WTC11 (cell line): ENCODE measurements at regions not wholly inside any gene's neighbourhood (a gene's known extent, or its start where the extent isn't known, plus 50 kb on each side); places are given as distances from the start of the nearest gene placed in this dataset.
A peak's percentile ranks its signal among the peaks of the same experiment; 100 is the strongest.

Experiments
- ATAC-seq: fragments of 200-7000 bp; cut with Tn5 transposase; 2 replicates; pipeline ENCODE4 v1.10.0; 2021; ENCODE audit warnings: mild to moderate bottlenecking, moderate library complexity
- CTCF ChIA-PET: fragments of 300-600 bp; sonication (Branson Sonifier 250); formaldehyde crosslinking; loops from one replicate; lab custom pipeline; 2021; ENCODE audit warnings: antibody characterized with exemption; lab: Charles Lee
- POLR2A ChIA-PET: fragments of 350-600 bp; sonication (Branson Sonifier 250); formaldehyde crosslinking; loops from one replicate; lab custom pipeline; 2021; ENCODE audit warnings: antibody characterized with exemption; lab: Charles Lee
- DNase-seq: peaks from one replicate; pipeline ENCODE4 v3.0.0; 2021; ENCODE audit warnings: low spot score
- H3K27ac Mint-ChIP-seq: 2 replicates; pipeline ENCODE4 v1.8.0; 2021; ENCODE audit warnings: mixed read lengths
- H3K27me3 Mint-ChIP-seq: 2 replicates; pipeline ENCODE4 v1.8.0; 2021; ENCODE audit warnings: low read depth, mild to moderate bottlenecking, moderate library complexity, mixed read lengths
- H3K36me3 Mint-ChIP-seq: 2 replicates; pipeline ENCODE4 v1.8.0; 2021; ENCODE audit warnings: mixed read lengths
- H3K4me1 Mint-ChIP-seq: 2 replicates; pipeline ENCODE4 v1.8.0; 2022; ENCODE audit warnings: mixed read lengths
- H3K4me3 Mint-ChIP-seq: 2 replicates; pipeline ENCODE4 v1.8.0; 2021; ENCODE audit warnings: mild to moderate bottlenecking, moderate library complexity, mixed read lengths
- H3K9me3 Mint-ChIP-seq: 2 replicates; pipeline ENCODE4 v1.8.0; 2021; ENCODE audit warnings: mixed read lengths
- CREB1 ChIP-seq: sonication (generic); formaldehyde crosslinking; IDR thresholded peaks from 2 replicates; pipeline ENCODE4 v1.8.0; 2023; ENCODE audit warnings: mild to moderate bottlenecking, missing genetic modification reagents
- ESRRA ChIP-seq: sonication (generic); formaldehyde crosslinking; IDR thresholded peaks from 2 replicates; pipeline ENCODE4 v1.8.1; 2022; ENCODE audit warnings: mild to moderate bottlenecking, missing genetic modification reagents, borderline replicate concordance
- FOXK1 ChIP-seq: sonication (generic); formaldehyde crosslinking; IDR thresholded peaks from 2 replicates; pipeline ENCODE4 v1.8.0; 2022; ENCODE audit warnings: mild to moderate bottlenecking, moderate library complexity, missing genetic modification reagents
- FOXP1 ChIP-seq: sonication (generic); formaldehyde crosslinking; IDR thresholded peaks from 2 replicates; pipeline ENCODE4 v1.8.0; 2022; ENCODE audit warnings: missing genetic modification reagents, mild to moderate bottlenecking, moderate library complexity, borderline replicate concordance
- IRF2 ChIP-seq: sonication (generic); formaldehyde crosslinking; IDR thresholded peaks from 2 replicates; pipeline ENCODE4 v1.8.0; 2022; ENCODE audit warnings: low read depth, missing genetic modification reagents, borderline replicate concordance
- KAT7 ChIP-seq: sonication (generic); formaldehyde crosslinking; IDR thresholded peaks from 2 replicates; pipeline ENCODE4 v1.8.1; 2023; ENCODE audit warnings: missing genetic modification reagents, mild to moderate bottlenecking, borderline replicate concordance
- NFATC4 ChIP-seq: fragments of 250-450 bp; sonication (Bioruptor Pico); IDR thresholded peaks from 2 replicates; pipeline ENCODE4 v1.9.0; 2021; ENCODE audit warnings: mild to moderate bottlenecking
- NFE2L1 ChIP-seq: sonication (generic); formaldehyde crosslinking; IDR thresholded peaks from 2 replicates; pipeline ENCODE4 v1.8.1; 2023; ENCODE audit warnings: missing genetic modification reagents
- NR3C1 ChIP-seq: sonication (generic); formaldehyde crosslinking; conservative IDR thresholded peaks from 2 replicates; pipeline ENCODE4 v1.8.1; 2023; ENCODE audit warnings: low read depth, mild to moderate bottlenecking, missing genetic modification reagents
- PRDM15 ChIP-seq: sonication (generic); formaldehyde crosslinking; IDR thresholded peaks from 2 replicates; pipeline ENCODE4 v1.8.0; 2022; ENCODE audit warnings: missing genetic modification reagents
- RELA ChIP-seq: sonication (generic); formaldehyde crosslinking; IDR thresholded peaks from 2 replicates; pipeline ENCODE4 v1.8.1; 2022; ENCODE audit warnings: missing genetic modification reagents, mild to moderate bottlenecking, borderline replicate concordance
- RORB ChIP-seq: fragments of 250-450 bp; sonication (Bioruptor Pico); IDR thresholded peaks from 2 replicates; pipeline ENCODE4 v1.9.0; 2021; ENCODE audit warnings: mild to moderate bottlenecking
- TEAD1 ChIP-seq: sonication (generic); formaldehyde crosslinking; IDR thresholded peaks from 2 replicates; pipeline ENCODE4 v1.8.0; 2022; ENCODE audit warnings: mild to moderate bottlenecking, missing genetic modification reagents
- ZNF232 ChIP-seq: sonication (generic); formaldehyde crosslinking; IDR thresholded peaks from 2 replicates; pipeline ENCODE4 v1.8.0; 2022; ENCODE audit warnings: mild to moderate bottlenecking, missing genetic modification reagents
- ZNF263 ChIP-seq: sonication (generic); formaldehyde crosslinking; IDR thresholded peaks from 2 replicates; pipeline ENCODE4 v1.8.1; 2022; ENCODE audit warnings: low read depth, mild to moderate bottlenecking, moderate library complexity, missing genetic modification reagents
- TF ChIP-seq, protein P1 (sequence below): sonication (generic); formaldehyde crosslinking; IDR thresholded peaks from 2 replicates; pipeline ENCODE4 v1.8.1; 2023; ENCODE audit warnings: mild to moderate bottlenecking, missing genetic modification reagents, borderline replicate concordance

DNA sequence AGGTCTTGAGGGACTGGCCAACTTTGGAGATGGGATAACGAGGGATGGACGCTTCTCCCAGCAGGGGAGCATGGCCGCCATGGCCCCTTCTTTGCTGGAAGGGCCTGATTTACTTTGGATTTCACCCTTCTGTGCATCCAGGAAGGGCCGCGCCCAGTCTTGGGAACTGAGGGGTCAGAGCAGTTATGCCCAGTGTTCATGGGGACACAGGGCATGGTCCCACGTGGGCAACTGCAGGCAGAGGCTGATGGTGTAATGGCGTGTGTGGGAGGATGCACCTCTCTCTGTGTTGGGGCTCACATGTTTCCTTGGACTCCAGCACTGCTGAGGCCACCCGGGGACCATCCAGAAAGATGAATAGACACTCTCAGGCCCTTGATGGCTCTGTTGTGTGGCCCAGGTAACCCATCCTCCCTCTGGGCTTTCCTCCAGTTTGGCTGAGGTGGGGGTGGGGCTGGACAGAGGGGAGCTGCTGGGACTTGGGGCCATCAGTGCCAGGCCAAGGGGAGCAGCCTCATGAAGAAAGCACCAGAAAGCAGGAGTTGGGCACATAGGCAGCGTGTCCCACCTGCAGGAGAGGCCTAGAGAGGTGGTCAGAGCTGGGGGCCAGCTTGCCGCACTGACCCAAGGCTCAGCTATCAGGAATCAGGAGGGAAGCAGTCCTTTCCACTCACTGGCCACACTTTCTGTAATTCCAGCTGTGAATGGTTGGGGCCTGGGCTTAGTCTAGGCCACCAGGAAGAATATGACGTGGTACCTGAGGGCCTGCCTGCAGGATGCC lies 1033.9 kb downstream of the TBC1D22A start:
- Mint-ChIP-seq H3K36me3 (no peaks in the 10 kb centered on the region), H3K4me3 (no peak overlapping the region), H3K27me3 (no peaks in the 10 kb centered on the region), H3K27ac (no peak overlapping the region), H3K9me3 (peaks cover 16% of the 10 kb centered on the region), H3K4me1 (no peaks in the 10 kb centered on the region)
- ATAC-seq (no peak), DNase-seq (no peak)
- CTCF ChIA-PET = interaction anchor here (1.0 to 1.3 kb wide), 5 partner anchors 12 to 234 kb away, joined by 3 to 9 read pairs (median 5); no protein-coding TSS in a partner anchor
- TF ChIP-seq NFE2L1 = no peak
- TF ChIP-seq, protein P1, sequence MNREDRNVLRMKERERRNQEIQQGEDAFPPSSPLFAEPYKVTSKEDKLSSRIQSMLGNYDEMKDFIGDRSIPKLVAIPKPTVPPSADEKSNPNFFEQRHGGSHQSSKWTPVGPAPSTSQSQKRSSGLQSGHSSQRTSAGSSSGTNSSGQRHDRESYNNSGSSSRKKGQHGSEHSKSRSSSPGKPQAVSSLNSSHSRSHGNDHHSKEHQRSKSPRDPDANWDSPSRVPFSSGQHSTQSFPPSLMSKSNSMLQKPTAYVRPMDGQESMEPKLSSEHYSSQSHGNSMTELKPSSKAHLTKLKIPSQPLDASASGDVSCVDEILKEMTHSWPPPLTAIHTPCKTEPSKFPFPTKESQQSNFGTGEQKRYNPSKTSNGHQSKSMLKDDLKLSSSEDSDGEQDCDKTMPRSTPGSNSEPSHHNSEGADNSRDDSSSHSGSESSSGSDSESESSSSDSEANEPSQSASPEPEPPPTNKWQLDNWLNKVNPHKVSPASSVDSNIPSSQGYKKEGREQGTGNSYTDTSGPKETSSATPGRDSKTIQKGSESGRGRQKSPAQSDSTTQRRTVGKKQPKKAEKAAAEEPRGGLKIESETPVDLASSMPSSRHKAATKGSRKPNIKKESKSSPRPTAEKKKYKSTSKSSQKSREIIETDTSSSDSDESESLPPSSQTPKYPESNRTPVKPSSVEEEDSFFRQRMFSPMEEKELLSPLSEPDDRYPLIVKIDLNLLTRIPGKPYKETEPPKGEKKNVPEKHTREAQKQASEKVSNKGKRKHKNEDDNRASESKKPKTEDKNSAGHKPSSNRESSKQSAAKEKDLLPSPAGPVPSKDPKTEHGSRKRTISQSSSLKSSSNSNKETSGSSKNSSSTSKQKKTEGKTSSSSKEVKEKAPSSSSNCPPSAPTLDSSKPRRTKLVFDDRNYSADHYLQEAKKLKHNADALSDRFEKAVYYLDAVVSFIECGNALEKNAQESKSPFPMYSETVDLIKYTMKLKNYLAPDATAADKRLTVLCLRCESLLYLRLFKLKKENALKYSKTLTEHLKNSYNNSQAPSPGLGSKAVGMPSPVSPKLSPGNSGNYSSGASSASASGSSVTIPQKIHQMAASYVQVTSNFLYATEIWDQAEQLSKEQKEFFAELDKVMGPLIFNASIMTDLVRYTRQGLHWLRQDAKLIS (CRISPR knock-in tag) = no peak
- no peak for TF ChIP-seq CREB1 (CRISPR knock-in tag)
- TF ChIP-seq ESRRA = no peak
- TF ChIP-seq ZNF263 (CRISPR knock-in tag) = no peak
- TF ChIP-seq FOXP1 (CRISPR knock-in tag) = no peak
- TF ChIP-seq PRDM15 (CRISPR knock-in tag) = no peak
- TF ChIP-seq NR3C1 (CRISPR knock-in tag) = no peak
- TF ChIP-seq RORB (CRISPR knock-in tag) = no peak
- no peak for TF ChIP-seq NFATC4 (CRISPR knock-in tag)
- no peak for TF ChIP-seq FOXK1
- POLR2A ChIA-PET = no interaction called here

- CTCF ChIA-PET = interaction anchor here (1.0 to 1.3 kb wide), 5 partner anchors 11 to 233 kb away, joined by 3 to 9 read pairs (median 5); no protein-coding TSS in a partner anchor
- H3K9me3 Mint-ChIP-seq = peaks cover 16% of the 10 kb centered on the region
- TF ChIP-seq TEAD1 (CRISPR knock-in tag) = no peak
- TF ChIP-seq, all 79 proteins: peak for 0
- Mint-ChIP-seq H3K4me1 (no peaks in the 10 kb centered on the region), H3K27me3 (no peaks in the 10 kb centered on the region), H3K4me3 (no peak overlapping the region), H3K27ac (no peak overlapping the region), H3K36me3 (no peaks in the 10 kb centered on the region)
- peak; percentile 68 for ATAC-seq
- DNase-seq = no peak
- POLR2A ChIA-PET = no interaction called here
These were observed 1033.2 kb downstream of the TBC1D22A start for GRCh38 chr22:47795477-47796127.

DNA sequence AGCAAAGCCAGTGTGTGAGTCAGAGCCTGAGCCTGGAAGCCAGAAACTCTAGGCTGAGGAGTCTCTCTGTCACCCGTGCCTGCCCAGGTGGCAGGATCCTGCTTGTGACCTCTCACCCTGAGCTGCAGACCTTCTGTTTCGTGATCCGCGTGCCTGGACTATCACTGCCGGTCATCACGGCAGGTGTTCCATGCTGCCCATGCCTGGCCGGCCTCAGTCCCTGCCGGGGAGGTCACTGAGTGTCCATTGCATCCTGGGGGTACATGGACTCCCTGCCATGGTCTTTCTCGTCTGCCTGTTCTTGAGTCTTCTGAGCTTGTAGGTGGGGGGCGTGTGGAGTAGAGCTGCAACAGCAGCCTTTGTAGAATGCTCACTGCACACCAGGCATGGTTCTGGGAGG lies 1032.4 kb downstream of the TBC1D22A start:
- Mint-ChIP-seq H3K36me3 (no peaks in the 10 kb centered on the region), H3K27ac (no peak overlapping the region), H3K4me3 (no peak overlapping the region), H3K4me1 (no peaks in the 10 kb centered on the region), H3K27me3 (no peaks in the 10 kb centered on the region), H3K9me3 (peaks cover 16% of the 10 kb centered on the region)
- TF ChIP-seq IRF2 (CRISPR knock-in tag) = no peak
- TF ChIP-seq KAT7 (CRISPR knock-in tag) = no peak
- no peak for TF ChIP-seq ZNF232 (CRISPR knock-in tag)
- no peak for TF ChIP-seq RELA
- ChIA-PET CTCF (interaction anchor here (1.0 to 1.3 kb wide), 5 partner anchors 10 to 232 kb away, joined by 3 to 9 read pairs (median 5); no protein-coding TSS in a partner anchor), POLR2A (interaction anchor here (0.5 kb wide), 1 partner anchor 83 kb away, joined by 12 read pairs; no protein-coding TSS in a partner anchor)
- DNase-seq = no peak
- no peak for ATAC-seq
